HG02623 (cell line): ENCODE measurements at regions not wholly inside any gene's neighbourhood (a gene's known extent, or its start where the extent isn't known, plus 50 kb on each side); places are given as distances from the start of the nearest gene placed in this dataset.

Source experiments
- ATAC-seq: cut with Tn5 transposase; IDR thresholded peaks from one replicate; pipeline ENCODE4 v1.9.1; 2021; ENCODE audit warnings: moderate library complexity; ENCODE audit not compliant: unreplicated experiment

- no peak for ATAC-seq
Measured at GRCh38 chr3:22908989-22909507, 294.1 kb upstream of the UBE2E2 start.

DNA sequence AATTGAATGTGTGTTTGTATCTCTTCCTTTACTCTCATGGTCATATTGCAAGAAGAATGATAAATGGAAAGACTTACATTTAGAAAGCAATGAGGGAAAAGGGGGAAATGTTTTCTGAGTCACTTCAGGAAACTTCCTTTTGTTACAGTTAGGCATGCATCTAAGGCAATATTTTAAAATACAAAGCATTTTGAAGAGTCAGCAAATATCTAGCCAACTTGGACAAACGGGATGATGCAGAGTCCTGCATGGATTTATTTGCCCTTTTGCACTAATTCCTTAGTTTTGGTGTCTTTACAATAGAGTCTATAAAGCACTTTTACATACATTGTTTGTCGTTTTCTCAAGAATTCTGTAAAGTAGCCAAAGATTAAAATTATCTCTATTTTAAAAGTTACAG is 286.2 kb upstream of the UBE2E2 start:
- ATAC-seq: no peak

DNA sequence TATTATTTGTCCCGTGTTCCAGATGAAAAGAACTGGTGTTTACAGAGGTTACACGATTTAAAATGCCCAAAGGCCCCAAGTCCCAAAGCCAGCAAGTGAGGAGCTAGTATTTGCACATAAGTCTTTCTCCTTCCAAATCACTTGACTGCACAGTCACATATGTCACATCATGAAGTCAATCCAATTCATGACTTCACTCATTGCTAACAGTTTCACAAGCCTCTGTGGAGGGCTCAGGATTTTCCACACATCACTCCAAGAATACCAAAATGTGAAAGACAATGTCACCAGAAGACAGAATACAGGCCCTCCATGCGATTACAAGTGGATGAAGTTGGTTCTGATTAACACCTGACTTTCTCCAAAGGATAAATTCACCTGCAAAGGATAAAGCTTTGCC is 283.1 kb upstream of the UBE2E2 start:
- ATAC-seq: no peak

GRCh38 chr3:22922317-22922716 is 280.8 kb upstream of the UBE2E2 start:
- no peak for ATAC-seq

- no peak for ATAC-seq
Measured at GRCh38 chr3:22923711-22924110, 279.4 kb upstream of the UBE2E2 start.

DNA sequence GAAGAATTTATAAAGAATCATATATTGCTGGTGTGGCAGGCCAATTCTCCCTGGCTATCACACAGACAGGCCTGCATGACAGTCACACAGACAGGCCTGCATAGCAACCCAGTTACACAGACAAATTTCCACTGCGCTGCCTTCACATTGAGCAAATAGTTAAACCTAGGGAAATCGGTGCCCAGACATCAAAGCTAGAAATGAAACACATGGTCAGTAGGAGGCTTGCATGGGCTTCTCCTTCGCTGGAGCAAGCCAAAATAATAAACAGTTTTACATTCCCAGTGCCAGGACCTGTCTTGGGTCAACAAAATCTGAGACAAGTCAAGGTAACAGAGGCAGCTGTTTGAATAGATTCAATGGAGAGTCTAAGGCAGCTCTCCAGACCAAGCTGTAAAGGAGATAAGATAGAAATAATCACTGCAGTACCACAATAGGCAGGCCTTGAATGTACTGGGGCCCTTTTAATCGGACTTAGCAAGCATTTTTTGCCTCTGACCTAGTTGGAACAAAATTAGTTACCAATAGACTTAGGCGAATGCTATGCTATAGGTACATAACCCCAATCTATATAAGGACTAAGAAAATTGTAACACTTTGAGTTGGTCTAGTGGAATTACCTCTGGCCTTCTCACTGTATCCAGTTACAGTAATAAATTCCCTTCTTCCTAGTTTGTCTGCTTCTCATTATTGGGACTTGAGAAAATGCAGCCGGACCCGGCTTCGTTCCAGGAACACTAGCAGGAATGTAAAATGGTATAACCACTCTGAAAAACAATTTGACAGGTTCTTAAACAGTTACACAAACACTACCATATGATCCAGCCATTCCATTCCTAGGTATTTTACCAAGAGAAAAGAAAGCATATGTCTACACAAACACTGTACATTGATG is 274.7 kb upstream of the UBE2E2 start:
- ATAC-seq: no peak

GRCh38 chr3:22933051-22933840 is 269.9 kb upstream of the UBE2E2 start:
- ATAC-seq: no peak

DNA sequence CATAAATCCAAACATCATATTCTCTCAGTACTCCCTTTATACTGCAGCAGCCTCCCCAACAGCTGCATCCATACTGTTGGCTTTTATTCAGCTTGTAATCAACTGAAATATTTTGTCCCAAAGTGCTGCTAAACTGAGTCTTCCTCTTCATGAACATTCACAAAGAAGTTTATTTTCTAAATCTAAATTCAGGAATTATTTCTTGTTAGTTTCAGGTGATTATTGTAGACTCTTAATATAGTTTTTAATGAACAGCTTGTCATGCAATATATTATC is 269.3 kb upstream of the UBE2E2 start:
- no peak for ATAC-seq

DNA sequence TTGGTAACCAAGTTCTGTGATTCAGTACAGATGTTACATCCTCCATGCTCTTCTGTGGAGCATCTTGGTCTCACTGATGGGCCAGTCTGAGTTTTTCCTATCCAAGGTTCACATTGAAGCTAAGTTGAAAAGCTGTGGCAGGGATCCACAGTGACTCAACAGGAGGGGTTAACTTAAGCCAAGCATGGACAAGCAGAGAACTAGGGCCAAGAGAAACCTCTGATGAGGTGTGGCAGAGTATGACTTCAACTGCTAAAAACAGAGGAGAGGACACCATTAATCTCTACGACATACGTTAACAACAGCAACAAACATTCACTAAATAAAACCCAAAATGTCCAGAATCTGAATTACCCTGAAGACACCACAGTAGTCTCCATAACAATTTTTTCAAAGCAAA is 268.1 kb upstream of the UBE2E2 start:
- no peak for ATAC-seq

DNA sequence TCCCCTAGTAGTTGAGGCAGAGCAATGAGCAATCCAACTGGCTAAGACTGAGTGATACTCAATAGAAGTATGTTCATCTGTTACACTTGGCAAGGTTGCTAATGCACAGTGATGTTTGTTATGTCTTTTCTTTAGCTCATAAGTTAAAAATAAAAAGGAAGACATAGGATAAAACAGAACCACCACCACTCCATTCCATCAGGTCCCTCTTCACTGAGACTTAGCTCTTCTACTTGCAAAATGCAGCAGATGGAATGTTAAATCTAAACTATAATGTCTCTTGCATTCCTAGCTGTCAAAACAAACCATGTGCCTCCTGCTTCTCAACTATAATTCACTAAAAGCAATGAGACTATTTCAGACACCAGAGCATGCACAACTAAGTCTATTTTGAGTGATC is 265.6 kb upstream of the UBE2E2 start:
- no peak for ATAC-seq

GRCh38 chr3:22938739-22939138 is 264.4 kb upstream of the UBE2E2 start:
- ATAC-seq: no peak

GRCh38 chr3:22939349-22939748 is 263.8 kb upstream of the UBE2E2 start:
- ATAC-seq: no peak

DNA sequence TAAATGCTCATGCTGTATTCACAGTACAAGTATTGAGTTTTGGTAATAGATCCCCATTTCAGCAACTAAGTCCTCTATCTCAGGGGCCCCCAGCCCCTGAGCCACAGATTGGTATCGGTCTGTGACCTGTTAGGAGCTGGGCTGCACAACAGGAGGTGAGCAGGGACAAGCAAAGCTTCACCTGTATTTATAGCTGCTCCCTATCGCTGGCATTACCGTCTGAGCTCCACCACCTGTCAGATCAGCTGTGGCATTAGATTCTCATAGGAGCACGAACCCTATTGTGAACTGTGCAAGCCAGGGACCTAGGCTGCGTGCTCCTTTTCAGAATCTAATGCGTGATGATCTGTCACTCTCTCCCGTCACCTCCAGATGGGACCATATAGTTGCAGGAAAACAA is 262.8 kb upstream of the UBE2E2 start:
- ATAC-seq: no peak

DNA sequence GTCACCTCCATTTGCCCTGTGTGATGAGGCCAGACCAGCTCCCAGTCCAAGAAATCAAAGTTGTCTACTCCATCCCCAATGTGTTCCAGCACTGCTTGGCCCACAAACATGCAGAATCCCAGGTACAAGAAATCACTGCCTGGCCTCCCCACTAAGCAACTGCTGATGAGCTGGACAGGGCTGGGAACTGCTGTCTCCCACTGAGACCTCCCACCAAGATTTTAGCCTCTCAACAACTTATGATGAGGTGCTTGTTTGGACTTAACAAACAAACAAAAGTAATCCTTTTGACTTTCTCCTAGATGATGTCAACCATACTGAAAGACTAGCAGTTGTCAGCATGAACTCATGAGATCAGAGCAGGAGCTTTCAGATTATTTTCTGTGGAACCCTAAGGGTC is 260.1 kb upstream of the UBE2E2 start:
- ATAC-seq: no peak

DNA sequence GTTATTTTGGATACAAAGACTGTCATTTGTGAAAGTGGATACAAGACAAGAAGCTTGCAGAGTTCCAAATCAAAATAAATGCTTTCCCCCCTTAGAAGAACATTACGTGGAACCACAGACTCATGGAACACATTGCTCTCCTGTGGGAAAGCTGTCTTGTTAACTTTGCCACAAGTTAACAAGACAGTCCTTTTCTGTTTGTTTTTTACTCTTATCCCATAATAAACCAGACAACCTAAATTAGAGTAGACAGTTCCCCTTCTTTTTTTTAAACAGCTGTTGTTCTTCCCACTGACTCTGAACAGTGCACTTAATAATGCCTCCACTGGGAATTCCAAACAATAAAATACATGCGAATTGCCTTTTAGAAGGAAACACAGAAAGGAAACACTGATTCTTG is 255.3 kb upstream of the UBE2E2 start:
- ATAC-seq: no peak

- no peak for ATAC-seq
Measured at GRCh38 chr3:22951910-22952309, 251.2 kb upstream of the UBE2E2 start.

DNA sequence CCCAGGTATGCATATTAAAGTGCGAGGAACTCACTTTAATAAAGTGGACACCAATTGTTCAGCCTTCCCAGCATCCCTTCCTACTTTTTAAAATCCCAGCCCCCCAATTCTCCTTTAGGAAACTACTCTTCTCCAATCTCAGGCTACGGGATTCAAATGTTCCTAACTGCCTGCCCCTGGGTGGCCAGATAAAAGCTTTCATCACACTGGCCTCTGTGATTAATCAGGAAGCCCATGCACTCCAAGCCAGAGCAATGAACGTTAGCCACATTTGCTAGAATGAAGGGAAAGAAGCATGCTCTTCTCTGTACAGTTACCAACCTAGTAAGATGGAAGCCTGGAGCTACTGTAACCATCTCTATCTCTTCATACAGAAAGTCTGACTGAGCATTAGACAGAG is 250.3 kb upstream of the UBE2E2 start:
- no peak for ATAC-seq

GRCh38 chr3:22959593-22959992 is 243.5 kb upstream of the UBE2E2 start:
- peak; percentile 91 for ATAC-seq

GRCh38 chr3:22960105-22960984 is 242.8 kb upstream of the UBE2E2 start:
- ATAC-seq: no peak

DNA sequence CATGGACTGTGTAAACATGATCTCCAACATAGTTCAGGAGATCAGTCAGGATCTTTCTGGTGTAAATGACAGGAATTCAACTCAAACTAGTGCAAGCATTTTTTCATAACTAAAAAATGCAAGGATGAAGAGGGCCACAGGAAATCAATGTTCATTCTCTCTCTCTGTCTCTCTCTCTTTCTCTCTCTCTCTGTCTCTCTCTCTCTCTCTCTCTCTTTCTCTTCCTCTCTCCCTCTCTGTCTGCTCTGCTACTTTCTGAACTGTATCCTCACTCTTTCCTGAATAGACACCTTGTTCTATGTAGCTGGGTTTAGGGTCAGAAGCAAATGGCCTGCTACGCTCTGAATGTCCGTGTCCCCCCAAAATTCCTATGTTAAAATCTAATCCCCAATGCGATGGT is 240.9 kb upstream of the UBE2E2 start:
- no peak for ATAC-seq

GRCh38 chr3:22966349-22966748 is 236.8 kb upstream of the UBE2E2 start:
- ATAC-seq: no peak
